K562 (cell line): ENCODE measurements at regions not wholly inside any gene's neighbourhood (a gene's known extent, or its start where the extent isn't known, plus 50 kb on each side); places are given as distances from the start of the nearest gene placed in this dataset.

ENCODE experiments used
- ATAC-seq: fragments of 200-7000 bp; cut with Tn5 transposase; 3 replicates; pipeline ENCODE4 v1.9.1; 2020; ENCODE audit warnings: moderate library complexity
- BruUV-seq: library from RNA; stranded (reverse); fragments of 400-500 nt; replicated peaks from 2 replicates; lab custom pipeline; 2021; lab: Mats Ljungman, UMichigan
- CTCF ChIA-PET: fragments of 300-600 bp; formaldehyde crosslinking; extraction: SDS; loops from one replicate; lab custom pipeline; 2021; ENCODE audit warnings: low intra/inter-chr PET ratio; lab: Yijun Ruan, JAX
- POLR2A ChIA-PET: fragments of 300-600, 350-650 bp; sonication (Branson Sonifier 250); formaldehyde crosslinking; extraction: SDS; loops from one replicate; lab custom pipeline; 2021; ENCODE audit warnings: antibody characterized with exemption, inconsistent platforms; lab: Yijun Ruan, JAX
- DNase-seq, 4 experiments: peaks; one replicate each; pipeline versions ENCODE4 v3.0.0 to v3.0.0-alpha.2; 2011 to 2018; ENCODE audit warnings: low spot score in 3 of 4, mixed read lengths in 3 of 4; ENCODE audit errors: extremely low read depth in 1 of 4
- FAIRE-seq: peaks from 2 replicates; lab custom pipeline; 2011; peaks lifted over from hg19 to GRCh38; lab: Jason Lieb, UNC
- H2AFZ ChIP-seq: 2 replicates; pipeline ENCODE4 v1.6.0; 2011; ENCODE audit warnings: low read depth, low read length, control low read depth, inconsistent platforms
- H3K27ac ChIP-seq: fragments of 200-600 bp; 3 replicates; pipeline ENCODE4 v1.8.0; 2011; ENCODE audit warnings: low read depth, mild to moderate bottlenecking, control low read depth, inconsistent platforms, low read length, moderate library complexity, mixed read lengths; ENCODE audit errors: extremely low read depth
- H3K27me3 ChIP-seq, 2 experiments: fragments of 300-600 bp in 1 of 2; 2 replicates in 1 of 2; 3 replicates in 1 of 2; pipeline versions ENCODE4 v1.6.0 to v1.8.0; 2011; ENCODE audit warnings: inconsistent platforms in 2 of 2, low read length in 2 of 2, mild to moderate bottlenecking in 1 of 2, mixed read lengths in 1 of 2, moderate library complexity in 1 of 2; ENCODE audit not compliant: control insufficient read depth in 2 of 2, insufficient read depth in 2 of 2
- H3K36me3 ChIP-seq: fragments of 300-600 bp; 3 replicates; pipeline ENCODE4 v1.8.0; 2011; ENCODE audit warnings: mild to moderate bottlenecking, low read length, inconsistent platforms; ENCODE audit not compliant: control insufficient read depth, insufficient read depth
- H3K4me1 ChIP-seq, 2 experiments: fragments of 200-600 bp in 1 of 2; replicated peaks in 1 of 2; 2 replicates in 1 of 2; 3 replicates in 1 of 2; pipeline versions ENCODE4 v1.5.1 to v1.8.0; 2011; ENCODE audit warnings: inconsistent platforms in 2 of 2, low read length in 2 of 2, mild to moderate bottlenecking in 1 of 2, mixed read lengths in 1 of 2, moderate library complexity in 1 of 2; ENCODE audit not compliant: control insufficient read depth in 2 of 2, insufficient read depth in 2 of 2
- H3K4me2 ChIP-seq: 2 replicates; pipeline ENCODE4 v1.6.1; 2011; ENCODE audit warnings: low read length, control low read depth, inconsistent platforms, mixed read lengths; ENCODE audit not compliant: insufficient read depth
- H3K4me3 ChIP-seq: fragments of 200-600 bp; sonication (generic), shearing (Covaris generic); 2 replicates; pipeline ENCODE4 v1.5.1; 2016; ENCODE audit warnings: control low read depth, inconsistent platforms
- H3K79me2 ChIP-seq: fragments of 200-600 bp; 3 replicates; pipeline ENCODE4 v1.8.0; 2011; ENCODE audit warnings: low read length, inconsistent platforms; ENCODE audit not compliant: control insufficient read depth, insufficient read depth
- H3K9ac ChIP-seq, 2 experiments: 2 replicates each; pipeline versions ENCODE4 v1.6.0 to v1.6.1; 2011; ENCODE audit warnings: low read depth in 2 of 2, low read length in 2 of 2, control low read depth in 1 of 2, inconsistent platforms in 1 of 2, mild to moderate bottlenecking in 1 of 2, mixed read lengths in 1 of 2; ENCODE audit not compliant: insufficient read depth in 1 of 2
- H3K9me1 ChIP-seq: one replicate; pipeline ENCODE4 v1.6.0; 2011; ENCODE audit warnings: inconsistent platforms, mild to moderate bottlenecking, low read length, moderate library complexity; ENCODE audit not compliant: control insufficient read depth, insufficient read depth
- H3K9me3 ChIP-seq: replicated peaks from 2 replicates; pipeline ENCODE4 v1.5.1; 2011; ENCODE audit warnings: low read depth, low read length, inconsistent platforms; ENCODE audit not compliant: control insufficient read depth, insufficient read depth
- H4K20me1 ChIP-seq: replicated peaks from 2 replicates; pipeline ENCODE4 v1.6.1; 2011; ENCODE audit warnings: low read length, inconsistent platforms, mixed read lengths; ENCODE audit not compliant: control insufficient read depth, insufficient read depth
- CCNT2 ChIP-seq: IDR thresholded peaks from 2 replicates; pipeline ENCODE4 v1.6.1; 2011; ENCODE audit warnings: borderline replicate concordance, low read depth, mild to moderate bottlenecking, moderate library complexity, mixed read lengths, low read length; ENCODE audit not compliant: insufficient read length; ENCODE audit errors: extremely low read depth
- ETV6 ChIP-seq, 3 experiments: fragments of 150-350 bp in 1 of 3; sonication (generic) in 1 of 3; formaldehyde crosslinking in 1 of 3; IDR thresholded peaks; 2 replicates each; pipeline versions ENCODE4 v1.6.1 to v1.8.0; 2014 to 2022; ENCODE audit warnings: borderline replicate concordance in 2 of 3, low read depth in 2 of 3, antibody characterized with exemption in 1 of 3, low read length in 1 of 3, mild to moderate bottlenecking in 1 of 3, missing genetic modification reagents in 1 of 3
- GABPA ChIP-seq: fragments of 200-800 bp; sonication (Bioruptor generic); conservative IDR thresholded peaks from 2 replicates; pipeline ENCODE4 v1.6.1; 2016; ENCODE audit warnings: low read depth, missing genetic modification characterization, missing compliant biosample characterization
- HES1 ChIP-seq: fragments of 450-650 bp; IDR thresholded peaks from 2 replicates; pipeline ENCODE4 v1.6.1; 2016; ENCODE audit warnings: low read depth, mild to moderate bottlenecking, moderate library complexity
- MCM5 ChIP-seq: fragments of 450-650 bp; IDR thresholded peaks from 2 replicates; pipeline ENCODE4 v1.6.1; 2016; ENCODE audit warnings: low read depth
- WGBS: fragments of 100-300 bp; shearing (Covaris generic); methylation state at CpG from one replicate; pipeline ENCODE4 v1.1.6; 2016; ENCODE audit warnings: low coverage, mixed read lengths; ENCODE audit not compliant: insufficient coverage; ENCODE audit errors: missing lambda C conversion rate; 5-methylcytosine and 5-hydroxymethylcytosine counted together
- in situ Hi-C: fragments of 300-500 bp; cut with MboI; formaldehyde crosslinking; loops from 4 replicates; pipeline ENCODE4 v1.15.0; 2018; ENCODE audit warnings: inconsistent platforms, mixed read lengths
- intact Hi-C: fragments of 100-400 bp; cut with micrococcal nuclease; formaldehyde crosslinking; loops from 2 replicates; pipeline ENCODE4 v1.14.2; 2022

GRCh38 chr9:129250786-129251185 is 72.7 kb upstream of the IER5L start:
- no peak overlapping the region for H3K4me3 ChIP-seq
- H3K4me1 ChIP-seq: peaks cover 22 to 30% of the 10 kb centered on the region in 2 experiments
- H4K20me1 ChIP-seq: peaks cover 4% of the 10 kb centered on the region; the same call in 1 of the 2 replicates
- H3K9ac ChIP-seq: no peak overlapping the region
- DNase-seq: no peak
- peaks cover 0 to 4% of the 10 kb centered on the region in 2 experiments; a peak in 1 of 5 replicates for H3K27me3 ChIP-seq
- 7% methylated on average over 2 of the region's 2 CpGs for WGBS
- H3K9me3 ChIP-seq: peaks cover 4% of the 10 kb centered on the region; the same call in 1 of the 2 replicates
- H2AFZ ChIP-seq: no peak overlapping the region
- no peaks in the 10 kb centered on the region for H3K79me2 ChIP-seq
- H3K36me3 ChIP-seq: no peaks in the 10 kb centered on the region
- no peak overlapping the region for H3K27ac ChIP-seq
- TF ChIP-seq CCNT2: no peak
- TF ChIP-seq ETV6 (IDR thresholded peaks at IDR 0.05; ENCODE audit: borderline replicate concordance in 1 of 2, low read depth in 2 of 2, low read length in 1 of 2): no peak
- no peak for TF ChIP-seq ETV6 (CRISPR knock-in tag; IDR thresholded peaks at IDR 0.05; ENCODE audit: borderline replicate concordance)
- no peak for TF ChIP-seq GABPA (tag)
- no peak for TF ChIP-seq MCM5
- no peak for TF ChIP-seq HES1
- TF ChIP-seq, all 486 proteins: peak for 0
- Histone ChIP-seq H3K4me2 (no peak overlapping the region), H3K9me1 (no peaks in the 10 kb centered on the region)
- no peak for ATAC-seq
- CTCF ChIA-PET: no interaction called here
- FAIRE-seq: no peak
- POLR2A ChIA-PET: interaction anchor here (1.2 kb wide), 1 partner anchor 16 kb away, joined by 4 read pairs; no protein-coding TSS in a partner anchor
- in situ Hi-C loops: no loop called here
- no TSS peak for BruUV-seq
- intact Hi-C loops: no loop called here
